GM12865 (cell line): ENCODE measurements at regions not wholly inside any gene's neighbourhood (a gene's known extent, or its start where the extent isn't known, plus 50 kb on each side); places are given as distances from the start of the nearest gene placed in this dataset.

Experiments used
- DNase-seq: peaks from one replicate; pipeline ENCODE4 v3.0.0; 2010; ENCODE audit warnings: low read depth
- H3K4me3 ChIP-seq: 2 replicates; pipeline ENCODE4 v1.5.1; 2011; ENCODE audit warnings: mild to moderate bottlenecking, low read depth, low read length, control low read depth
- CTCF ChIP-seq: IDR thresholded peaks from 2 replicates; pipeline ENCODE4 v1.5.1; 2011; ENCODE audit warnings: low read length, control low read depth, low read depth, inconsistent platforms; ENCODE audit not compliant: insufficient read depth; ENCODE audit errors: missing control alignments

- no peak for TF ChIP-seq CTCF
- DNase-seq = no peak
- H3K4me3 ChIP-seq = no peak overlapping the region
These were observed 207.7 kb downstream of the MMUT start for GRCh38 chr6:49255335-49255734.

GRCh38 chr6:49252901-49253300 is 210.2 kb downstream of the MMUT start:
- DNase-seq = no peak
- TF ChIP-seq CTCF = no peak
- no peak overlapping the region for H3K4me3 ChIP-seq

- no peak for DNase-seq
- no peak overlapping the region for H3K4me3 ChIP-seq
- TF ChIP-seq CTCF = no peak
These were observed 229.6 kb downstream of the MMUT start for GRCh38 chr6:49233483-49233882.

- no peak for DNase-seq
- TF ChIP-seq CTCF = no peak
- no peak overlapping the region for H3K4me3 ChIP-seq
These were observed 237.6 kb downstream of the MMUT start for GRCh38 chr6:49225471-49225870.

GRCh38 chr6:49220293-49220692 is 242.8 kb downstream of the MMUT start:
- no peak for DNase-seq
- no peak overlapping the region for H3K4me3 ChIP-seq
- TF ChIP-seq CTCF = no peak

GRCh38 chr6:49205526-49205925 is 257.5 kb downstream of the MMUT start:
- no peak for TF ChIP-seq CTCF
- DNase-seq = no peak
- H3K4me3 ChIP-seq = no peak overlapping the region

GRCh38 chr6:49202924-49203536 is 260.0 kb downstream of the MMUT start:
- H3K4me3 ChIP-seq = no peak overlapping the region
- no peak for DNase-seq
- TF ChIP-seq CTCF = no peak
